Breast epithelium (tissue), 3 donors: ENCODE measurements at regions not wholly inside any gene's neighbourhood (a gene's known extent, or its start where the extent isn't known, plus 50 kb on each side); places are given as distances from the start of the nearest gene placed in this dataset.

Experiments used
- POLR2A ChIP-seq: fragments of 450-650 bp; IDR thresholded peaks from one replicate; pipeline ENCODE4 v1.6.1; 2016; ENCODE audit warnings: antibody characterized with exemption, mild to moderate bottlenecking, moderate library complexity
- TF ChIP-seq, protein P1 (sequence below), 3 donors: fragments of 450-650 bp; IDR thresholded peaks; one replicate each; pipeline ENCODE4 v1.5.1; 2016 to 2017; ENCODE audit warnings: antibody characterized with exemption in 3 of 3, mild to moderate bottlenecking in 3 of 3, moderate library complexity in 3 of 3

DNA sequence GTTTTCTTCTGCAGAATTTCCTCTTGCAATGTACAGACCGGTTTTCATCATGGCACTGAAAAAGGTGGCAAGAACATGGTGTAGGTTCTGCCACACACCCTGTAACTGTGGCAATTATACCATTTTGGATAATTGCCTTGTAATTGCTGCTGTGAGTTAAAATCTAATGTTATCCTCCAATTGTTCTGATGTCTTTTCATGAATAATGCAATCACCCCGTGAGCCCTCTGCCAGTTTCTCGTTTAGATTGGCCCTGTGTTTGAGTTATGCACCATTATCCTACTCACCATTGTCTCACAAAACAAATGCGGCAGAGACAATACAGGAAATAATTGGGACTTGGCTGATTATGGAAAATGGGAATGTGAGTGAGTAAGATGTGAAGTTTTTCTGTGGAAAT, 61.8 kb upstream of the MTNR1B start:
- TF ChIP-seq, protein P1, sequence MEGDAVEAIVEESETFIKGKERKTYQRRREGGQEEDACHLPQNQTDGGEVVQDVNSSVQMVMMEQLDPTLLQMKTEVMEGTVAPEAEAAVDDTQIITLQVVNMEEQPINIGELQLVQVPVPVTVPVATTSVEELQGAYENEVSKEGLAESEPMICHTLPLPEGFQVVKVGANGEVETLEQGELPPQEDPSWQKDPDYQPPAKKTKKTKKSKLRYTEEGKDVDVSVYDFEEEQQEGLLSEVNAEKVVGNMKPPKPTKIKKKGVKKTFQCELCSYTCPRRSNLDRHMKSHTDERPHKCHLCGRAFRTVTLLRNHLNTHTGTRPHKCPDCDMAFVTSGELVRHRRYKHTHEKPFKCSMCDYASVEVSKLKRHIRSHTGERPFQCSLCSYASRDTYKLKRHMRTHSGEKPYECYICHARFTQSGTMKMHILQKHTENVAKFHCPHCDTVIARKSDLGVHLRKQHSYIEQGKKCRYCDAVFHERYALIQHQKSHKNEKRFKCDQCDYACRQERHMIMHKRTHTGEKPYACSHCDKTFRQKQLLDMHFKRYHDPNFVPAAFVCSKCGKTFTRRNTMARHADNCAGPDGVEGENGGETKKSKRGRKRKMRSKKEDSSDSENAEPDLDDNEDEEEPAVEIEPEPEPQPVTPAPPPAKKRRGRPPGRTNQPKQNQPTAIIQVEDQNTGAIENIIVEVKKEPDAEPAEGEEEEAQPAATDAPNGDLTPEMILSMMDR (IDR thresholded peaks at IDR 0.05), result no peak
- TF ChIP-seq POLR2A, result no peak
